ENCODE measurements at regions not wholly inside any gene's neighbourhood (a gene's known extent, or its start where the extent isn't known, plus 50 kb on each side); places are given as distances from the start of the nearest gene placed in this dataset.
A peak's percentile ranks its signal among the peaks of the same experiment; 100 is the strongest.

DNA sequence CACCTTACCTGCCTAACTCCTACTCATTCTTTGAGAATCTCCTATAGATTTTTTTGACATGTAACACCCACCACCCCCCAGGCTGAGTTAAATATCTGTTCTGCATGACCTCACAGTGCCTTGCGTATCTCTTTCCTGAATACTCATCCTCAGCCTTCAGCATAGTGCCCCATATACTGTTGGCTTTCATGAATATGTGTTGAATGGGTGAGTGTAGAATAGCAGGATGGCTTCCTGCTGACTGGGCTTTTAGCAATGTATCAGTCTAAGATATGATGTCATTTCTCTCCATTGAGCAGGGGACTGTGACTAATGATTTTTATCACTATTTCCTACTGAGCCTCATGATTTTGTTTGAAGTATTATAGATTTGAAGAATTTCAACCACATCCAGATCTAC is 361.6 kb upstream of the MARCKS start:
- no CpG with 5 or more reads among the region's 1 CpG for WGBS
- no peak overlapping the region for H3K18ac ChIP-seq (ENCODE audit: low read depth in 1 of 2, low read length in 2 of 2)
- H4K8ac ChIP-seq (ENCODE audit: low read length) = no peak overlapping the region

GRCh38 chr6:113496166-113496565 is 361.0 kb upstream of the MARCKS start:
- no peak overlapping the region for H2BK5ac ChIP-seq (ENCODE audit: low read depth, low read length, poor library complexity, severe bottlenecking)
- H2AK5ac ChIP-seq (ENCODE audit: low read length, severe bottlenecking) = no peak overlapping the region
- H3K27me3 ChIP-seq (ENCODE audit: control insufficient read depth in 1 of 2, insufficient read depth in 1 of 2, low read length in 2 of 2) = no peaks in the 10 kb centered on the region
- H4K8ac ChIP-seq (ENCODE audit: low read length) = no peak overlapping the region
- no peak overlapping the region for H3K4me3 ChIP-seq (ENCODE audit: insufficient read depth in 1 of 2, low read depth in 1 of 2, low read length in 2 of 2)
- no peak overlapping the region for H2BK120ac ChIP-seq (ENCODE audit: low read depth, low read length)
- H3K14ac ChIP-seq (ENCODE audit: low read length in 2 of 2) = no peak overlapping the region
- no peaks in the 10 kb centered on the region for H3K9me3 ChIP-seq (ENCODE audit: control insufficient read depth, low read length)
- no peak overlapping the region for H4K91ac ChIP-seq (ENCODE audit: low read length)
- H3K27ac ChIP-seq (ENCODE audit: low read length, poor library complexity, severe bottlenecking) = peak overlapping the region; percentile 28
- H3K9ac ChIP-seq (ENCODE audit: low read length) = peak overlapping the region; percentile 24
- H2BK15ac ChIP-seq (ENCODE audit: low read depth, poor library complexity, severe bottlenecking) = no peak overlapping the region
- H3K36me3 ChIP-seq (ENCODE audit: control insufficient read depth in 1 of 2, insufficient read depth in 2 of 2, low read depth in 1 of 2, low read length in 2 of 2) = no peaks in the 10 kb centered on the region
- no peak overlapping the region for H2AFZ ChIP-seq (ENCODE audit: low read depth, low read length)
- no peak overlapping the region for H3K4ac ChIP-seq (ENCODE audit: low read depth in 1 of 2, low read length in 2 of 2)
- WGBS = 54% methylated on average over 2 of the region's 4 CpGs
- no peak overlapping the region for H3K23ac ChIP-seq (ENCODE audit: low read length in 2 of 2)
- H3K79me1 ChIP-seq (replicated peaks; ENCODE audit: low read length, poor library complexity, severe bottlenecking) = no peaks in the 10 kb centered on the region
- H2BK12ac ChIP-seq (ENCODE audit: low read length in 2 of 2) = no peak overlapping the region
- no peak overlapping the region for H3K4me2 ChIP-seq (ENCODE audit: low read length, poor library complexity, severe bottlenecking)
- H3K4me1 ChIP-seq (ENCODE audit: control insufficient read depth, insufficient read depth, low read depth, low read length) = no peaks in the 10 kb centered on the region
- peak; percentile 32 for DNase-seq
- no peak overlapping the region for H3K18ac ChIP-seq (ENCODE audit: low read depth in 1 of 2, low read length in 2 of 2)

More for the DNA sequence above, 361.6 kb upstream of the MARCKS start:
- H3K9ac ChIP-seq (ENCODE audit: low read length) = peak overlapping the region; percentile 24
- H2BK120ac ChIP-seq (ENCODE audit: low read depth, low read length) = no peak overlapping the region
- H3K4ac ChIP-seq (ENCODE audit: low read depth in 1 of 2, low read length in 2 of 2) = no peak overlapping the region
- no peak overlapping the region for H2AFZ ChIP-seq (ENCODE audit: low read depth, low read length)
- H3K9me3 ChIP-seq (ENCODE audit: control insufficient read depth, low read length) = no peaks in the 10 kb centered on the region
- no peaks in the 10 kb centered on the region for H3K27me3 ChIP-seq (ENCODE audit: control insufficient read depth in 1 of 2, insufficient read depth in 1 of 2, low read length in 2 of 2)
- H2BK12ac ChIP-seq (ENCODE audit: low read length in 2 of 2) = no peak overlapping the region
- no peak overlapping the region for H3K4me2 ChIP-seq (ENCODE audit: low read length, poor library complexity, severe bottlenecking)
- H2BK15ac ChIP-seq (ENCODE audit: low read depth, poor library complexity, severe bottlenecking) = no peak overlapping the region
- DNase-seq = peak; percentile 67
- H2AK5ac ChIP-seq (ENCODE audit: low read length, severe bottlenecking) = no peak overlapping the region
- no peak overlapping the region for H3K4me3 ChIP-seq (ENCODE audit: insufficient read depth in 1 of 2, low read depth in 1 of 2, low read length in 2 of 2)
- H4K91ac ChIP-seq (ENCODE audit: low read length) = no peak overlapping the region
- H2BK5ac ChIP-seq (ENCODE audit: low read depth, low read length, poor library complexity, severe bottlenecking) = no peak overlapping the region
- H3K23ac ChIP-seq (ENCODE audit: low read length in 2 of 2) = no peak overlapping the region
- no peaks in the 10 kb centered on the region for H3K79me1 ChIP-seq (replicated peaks; ENCODE audit: low read length, poor library complexity, severe bottlenecking)
- no peak overlapping the region for H3K14ac ChIP-seq (ENCODE audit: low read length in 2 of 2)
- H3K36me3 ChIP-seq (ENCODE audit: control insufficient read depth in 1 of 2, insufficient read depth in 2 of 2, low read depth in 1 of 2, low read length in 2 of 2) = no peaks in the 10 kb centered on the region
- no peaks in the 10 kb centered on the region for H3K4me1 ChIP-seq (ENCODE audit: control insufficient read depth, insufficient read depth, low read depth, low read length)
- H3K27ac ChIP-seq (ENCODE audit: low read length, poor library complexity, severe bottlenecking) = no peak overlapping the region

DNA sequence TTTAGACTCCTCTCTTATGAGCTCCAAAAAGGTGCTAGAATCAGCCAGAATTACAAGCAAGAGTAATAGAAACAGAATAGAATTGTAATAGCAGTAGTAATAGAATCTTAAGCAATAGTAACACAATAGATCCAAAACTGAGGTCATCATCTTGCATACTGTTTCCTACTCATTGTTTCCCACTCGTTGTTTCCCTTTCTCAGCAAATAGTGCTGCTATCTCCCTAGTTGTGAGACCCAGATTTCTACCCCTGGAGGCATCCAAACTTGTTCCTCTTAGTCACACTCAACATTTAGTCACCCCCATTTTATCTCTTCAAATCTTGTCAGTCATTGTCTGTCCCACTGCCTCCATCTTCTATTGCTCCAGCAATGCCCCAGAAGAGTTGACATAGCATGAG is 356.9 kb upstream of the MARCKS start:
- no peak overlapping the region for H3K27ac ChIP-seq (ENCODE audit: low read length, poor library complexity, severe bottlenecking)
- no peak overlapping the region for H2AK5ac ChIP-seq (ENCODE audit: low read length, severe bottlenecking)
- no peak overlapping the region for H2BK120ac ChIP-seq (ENCODE audit: low read depth, low read length)
- H3K79me1 ChIP-seq (replicated peaks; ENCODE audit: low read length, poor library complexity, severe bottlenecking) = no peaks in the 10 kb centered on the region
- H3K4me2 ChIP-seq (ENCODE audit: low read length, poor library complexity, severe bottlenecking) = no peak overlapping the region
- H3K14ac ChIP-seq (ENCODE audit: low read length in 2 of 2) = no peak overlapping the region
- H4K8ac ChIP-seq (ENCODE audit: low read length) = no peak overlapping the region
- no peaks in the 10 kb centered on the region for H3K4me1 ChIP-seq (ENCODE audit: control insufficient read depth, insufficient read depth, low read depth, low read length)
- 84% methylated on average over 1 of the region's 1 CpG for WGBS
- H3K23ac ChIP-seq (ENCODE audit: low read length in 2 of 2) = no peak overlapping the region
- no peak overlapping the region for H4K91ac ChIP-seq (ENCODE audit: low read length)
- H3K4ac ChIP-seq (ENCODE audit: low read depth in 1 of 2, low read length in 2 of 2) = no peak overlapping the region
- H2BK12ac ChIP-seq (ENCODE audit: low read length in 2 of 2) = no peak overlapping the region
- no peak overlapping the region for H2BK15ac ChIP-seq (ENCODE audit: low read depth, poor library complexity, severe bottlenecking)
- H3K18ac ChIP-seq (ENCODE audit: low read depth in 1 of 2, low read length in 2 of 2) = peak overlapping the region in 1 of 2 experiments; percentile 24
- no peak for DNase-seq
- no peaks in the 10 kb centered on the region for H3K36me3 ChIP-seq (ENCODE audit: control insufficient read depth in 1 of 2, insufficient read depth in 2 of 2, low read depth in 1 of 2, low read length in 2 of 2)
- no peak overlapping the region for H2BK5ac ChIP-seq (ENCODE audit: low read depth, low read length, poor library complexity, severe bottlenecking)
- peak overlapping the region; percentile 7 for H3K9ac ChIP-seq (ENCODE audit: low read length)
- H3K9me3 ChIP-seq (ENCODE audit: control insufficient read depth, low read length) = no peaks in the 10 kb centered on the region
- no peaks in the 10 kb centered on the region for H3K27me3 ChIP-seq (ENCODE audit: control insufficient read depth in 1 of 2, insufficient read depth in 1 of 2, low read length in 2 of 2)
- H3K4me3 ChIP-seq (ENCODE audit: insufficient read depth in 1 of 2, low read depth in 1 of 2, low read length in 2 of 2) = no peak overlapping the region
- no peak overlapping the region for H2AFZ ChIP-seq (ENCODE audit: low read depth, low read length)

DNA sequence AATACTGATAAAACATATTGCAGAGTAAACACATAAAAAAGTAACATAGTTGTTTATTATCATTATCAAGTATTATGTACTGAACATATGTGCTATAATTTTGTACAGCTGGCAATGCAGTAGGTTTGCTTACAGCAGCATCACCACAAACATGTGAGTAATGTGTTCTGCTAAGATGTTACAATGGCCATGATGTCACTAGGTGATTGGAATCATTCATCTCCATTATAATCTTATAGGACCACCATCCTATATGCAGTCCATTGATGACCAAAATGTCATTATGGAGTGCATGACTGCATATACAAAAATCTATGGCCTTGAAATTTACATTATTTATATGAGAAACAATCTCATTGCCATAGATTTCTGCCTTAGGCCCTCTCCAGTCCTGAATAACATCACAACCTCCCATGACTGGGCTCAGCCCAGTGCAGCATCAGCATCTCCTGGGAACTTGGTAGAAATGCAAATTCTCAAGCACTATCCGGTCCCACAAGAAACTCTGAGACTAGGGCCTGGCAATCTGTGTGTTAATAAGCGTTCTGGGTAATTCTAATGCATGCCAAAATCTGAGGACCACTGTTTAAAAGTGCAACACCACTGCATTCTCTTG is 352.0 kb upstream of the MARCKS start:
- Histone ChIP-seq H2BK12ac (ENCODE audit: low read length in 2 of 2) (no peak overlapping the region), H2AFZ (ENCODE audit: low read depth, low read length) (no peak overlapping the region), H3K36me3 (ENCODE audit: control insufficient read depth in 1 of 2, insufficient read depth in 2 of 2, low read depth in 1 of 2, low read length in 2 of 2) (no peaks in the 10 kb centered on the region), H3K18ac (ENCODE audit: low read depth in 1 of 2, low read length in 2 of 2) (no peak overlapping the region), H2BK15ac (ENCODE audit: low read depth, poor library complexity, severe bottlenecking) (no peak overlapping the region), H3K9me3 (ENCODE audit: control insufficient read depth, low read length) (no peaks in the 10 kb centered on the region), H3K14ac (ENCODE audit: low read length in 2 of 2) (no peak overlapping the region), H2AK5ac (ENCODE audit: low read length, severe bottlenecking) (no peak overlapping the region), H2BK5ac (ENCODE audit: low read depth, low read length, poor library complexity, severe bottlenecking) (no peak overlapping the region), H3K23ac (ENCODE audit: low read length in 2 of 2) (no peak overlapping the region), H3K9ac (ENCODE audit: low read length) (no peak overlapping the region), H3K4me2 (ENCODE audit: low read length, poor library complexity, severe bottlenecking) (no peak overlapping the region), H3K27me3 (ENCODE audit: control insufficient read depth in 1 of 2, insufficient read depth in 1 of 2, low read length in 2 of 2) (no peaks in the 10 kb centered on the region), H4K91ac (ENCODE audit: low read length) (no peak overlapping the region), H4K8ac (ENCODE audit: low read length) (no peak overlapping the region), H3K4ac (ENCODE audit: low read depth in 1 of 2, low read length in 2 of 2) (no peak overlapping the region), H2BK120ac (ENCODE audit: low read depth, low read length) (no peak overlapping the region), H3K4me3 (ENCODE audit: insufficient read depth in 1 of 2, low read depth in 1 of 2, low read length in 2 of 2) (no peak overlapping the region), H3K27ac (ENCODE audit: low read length, poor library complexity, severe bottlenecking) (no peak overlapping the region), H3K4me1 (ENCODE audit: control insufficient read depth, insufficient read depth, low read depth, low read length) (no peaks in the 10 kb centered on the region), H3K79me1 (replicated peaks; ENCODE audit: low read length, poor library complexity, severe bottlenecking) (no peaks in the 10 kb centered on the region)
- DNase-seq = no peak
- 90% methylated on average over 2 of the region's 2 CpGs for WGBS

Measured in mesenchymal stem cell (in vitro differentiated cells and primary cell).